Small intestine (tissue), 7 donors: ENCODE measurements at regions not wholly inside any gene's neighbourhood (a gene's known extent, or its start where the extent isn't known, plus 50 kb on each side); places are given as distances from the start of the nearest gene placed in this dataset.

ENCODE experiments used
- DNase-seq, 2 donors: peaks; one replicate each; pipeline versions ENCODE4 v3.0.0 to v3.0.0-alpha.2; 2013
- FAIRE-seq: peaks from 2 replicates; lab custom pipeline; 2012; peaks lifted over from hg19 to GRCh38; lab: Jason Lieb, UNC
- H3K27ac ChIP-seq, 3 donors: one replicate each; pipeline ENCODE4 v1.5.1; 2013; ENCODE audit warnings: low read length in 2 of 3, mild to moderate bottlenecking in 2 of 3, control low read depth in 1 of 3, inconsistent platforms in 1 of 3, low read depth in 1 of 3, moderate library complexity in 1 of 3
- H3K27me3 ChIP-seq, 3 donors: one replicate each; pipeline ENCODE4 v1.6.1; 2013; ENCODE audit warnings: low read length in 3 of 3, inconsistent platforms in 1 of 3; ENCODE audit not compliant: control insufficient read depth in 3 of 3, insufficient read depth in 3 of 3
- H3K36me3 ChIP-seq, 3 donors: one replicate each; pipeline ENCODE4 v1.6.1; 2013; ENCODE audit warnings: low read length in 3 of 3, inconsistent platforms in 1 of 3, low read depth in 1 of 3, mild to moderate bottlenecking in 1 of 3, moderate library complexity in 1 of 3; ENCODE audit not compliant: control insufficient read depth in 3 of 3, insufficient read depth in 2 of 3
- H3K4me1 ChIP-seq, 3 donors: one replicate each; pipeline ENCODE4 v1.6.1; 2013; ENCODE audit warnings: low read length in 2 of 3, inconsistent platforms in 1 of 3, low read depth in 1 of 3, mild to moderate bottlenecking in 1 of 3, moderate library complexity in 1 of 3; ENCODE audit not compliant: control insufficient read depth in 3 of 3, insufficient read depth in 2 of 3
- H3K4me3 ChIP-seq, 3 donors: one replicate each; pipeline ENCODE4 v1.5.1; 2013; ENCODE audit warnings: low read length in 3 of 3, control low read depth in 1 of 3, inconsistent platforms in 1 of 3, low read depth in 1 of 3, mild to moderate bottlenecking in 1 of 3, moderate library complexity in 1 of 3
- H3K9me3 ChIP-seq, 2 donors: one replicate each; pipeline ENCODE4 v1.6.1; 2013; ENCODE audit warnings: low read depth in 1 of 2, low read length in 1 of 2; ENCODE audit not compliant: control insufficient read depth in 2 of 2, insufficient read depth in 1 of 2
- WGBS, 3 donors: extraction: QIAGEN DNeasy Blood & Tissue Kit; methylation state at CpG; one replicate each; pipeline ENCODE4 v1.1.7; 2013; 5-methylcytosine and 5-hydroxymethylcytosine counted together
- donor health status: healthy with polysubstance abuse.
- donor health status: control.
- donor health status: control.
- donor health status: Bipolar disorder and iron deficiency.
- donor health status: healthy.

DNA sequence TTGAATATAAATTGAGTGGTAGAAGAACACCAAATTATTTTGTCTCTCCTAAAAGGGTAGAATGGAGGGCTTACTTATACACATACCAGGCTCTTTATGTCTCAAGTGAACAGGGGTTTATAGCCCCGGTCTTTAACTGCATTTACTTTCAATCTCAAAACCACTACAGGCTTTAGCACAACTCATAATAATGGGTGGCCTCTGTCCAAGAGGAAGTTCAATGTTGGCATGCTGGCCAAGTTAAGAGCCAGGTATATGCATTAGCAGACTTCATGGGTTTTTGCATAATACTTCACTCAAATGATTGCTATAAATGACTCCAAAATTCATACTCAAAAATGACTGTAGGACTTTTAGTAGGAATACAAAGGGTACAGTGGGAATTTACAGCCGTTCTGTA is 118.5 kb upstream of the OTUD4 start:
- WGBS, 3 donors, result 12 to 32% (median 23%) methylated on average over 2 of the region's 2 CpGs

DNA sequence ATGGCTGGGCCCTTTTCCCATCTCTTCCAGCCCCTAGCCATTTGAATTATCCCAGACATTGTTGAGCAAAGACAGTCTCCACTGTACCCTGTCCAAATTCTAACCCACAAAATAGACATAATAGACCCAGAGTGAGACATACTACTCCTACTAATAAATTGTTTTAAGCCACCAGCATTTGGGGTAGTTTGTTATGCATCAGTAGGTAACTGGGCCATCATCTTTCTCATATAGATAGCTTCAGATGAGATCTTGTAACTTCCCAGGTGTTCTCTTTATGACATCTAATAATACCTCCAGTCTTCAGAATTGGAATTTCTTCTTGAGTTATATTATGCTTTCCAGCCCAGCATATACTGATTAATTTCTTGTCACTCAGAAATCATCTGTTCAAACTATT is 117.2 kb upstream of the OTUD4 start:
- Histone ChIP-seq H3K9me3 (no peaks in the 10 kb centered on the region), H3K4me1 (no peaks in the 10 kb centered on the region), H3K27me3 (peaks cover 0 to 3% (median 0%) of the 10 kb centered on the region in 3 donors), H3K4me3 (no peak overlapping the region), H3K27ac (no peak overlapping the region), H3K36me3 (no peaks in the 10 kb centered on the region)
- no peak for DNase-seq
- no peak for FAIRE-seq

More for the DNA sequence above, 118.5 kb upstream of the OTUD4 start:
- H3K27ac ChIP-seq, result no peak overlapping the region
- H3K36me3 ChIP-seq, result no peaks in the 10 kb centered on the region
- no peak overlapping the region for H3K4me3 ChIP-seq
- no peaks in the 10 kb centered on the region for H3K9me3 ChIP-seq
- H3K4me1 ChIP-seq, result no peaks in the 10 kb centered on the region
- FAIRE-seq (no peak), DNase-seq (peak in 1 of 2 donors; percentile 33)
- H3K27me3 ChIP-seq, result peaks cover 0 to 3% (median 0%) of the 10 kb centered on the region in 3 donors

DNA sequence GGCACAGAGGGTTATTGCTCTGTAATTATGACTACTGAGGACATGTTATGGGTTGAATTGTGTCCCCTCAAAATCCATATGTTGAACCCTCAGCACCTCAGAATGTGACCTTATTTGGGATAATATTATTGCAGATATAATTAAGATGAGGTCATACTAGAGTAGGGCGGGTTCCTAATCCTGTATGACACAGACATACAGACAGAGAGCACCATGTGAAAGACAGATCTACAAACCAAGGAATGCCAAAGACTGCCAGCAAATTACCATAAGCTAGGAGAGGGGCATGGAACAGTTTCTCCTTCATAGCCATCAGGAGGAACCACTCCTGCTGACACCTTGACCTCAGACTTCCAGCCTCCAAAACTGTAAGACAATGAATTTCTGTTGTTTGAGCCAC is 115.2 kb upstream of the OTUD4 start:
- H3K4me3 ChIP-seq, result no peak overlapping the region
- H3K27me3 ChIP-seq, result peaks cover 0 to 2% (median 0%) of the 10 kb centered on the region in 3 donors
- FAIRE-seq (no peak), DNase-seq (no peak)
- H3K27ac ChIP-seq, result no peak overlapping the region
- no peaks in the 10 kb centered on the region for H3K4me1 ChIP-seq
- WGBS, 3 donors, result 85 to 91% (median 85%) methylated on average over 1 of the region's 1 CpG
- H3K36me3 ChIP-seq, result no peaks in the 10 kb centered on the region
- H3K9me3 ChIP-seq, result no peaks in the 10 kb centered on the region

DNA sequence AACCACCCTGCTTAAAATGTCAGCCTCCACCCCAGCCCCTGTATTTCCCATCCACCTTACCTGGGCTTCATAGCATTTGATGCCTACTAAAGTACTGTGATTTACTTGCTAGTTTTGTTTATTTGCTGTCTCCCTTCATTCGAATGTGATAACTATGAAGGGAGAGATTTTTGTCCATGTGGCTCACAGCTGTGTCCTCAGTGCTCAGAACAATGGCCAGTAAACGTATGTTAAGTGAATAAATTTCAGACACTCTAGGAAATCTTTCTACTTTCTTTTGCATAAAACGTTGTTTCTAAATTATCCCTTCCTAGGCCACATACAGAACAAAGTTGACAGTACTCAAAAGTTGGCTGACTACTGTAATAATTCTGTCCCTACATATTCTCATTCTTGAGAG is 114.7 kb upstream of the OTUD4 start:
- DNase-seq (no peak), FAIRE-seq (no peak)
- H3K27me3 ChIP-seq, result no peaks in the 10 kb centered on the region
- no peak overlapping the region for H3K4me3 ChIP-seq
- no peaks in the 10 kb centered on the region for H3K36me3 ChIP-seq
- 77 to 83% (median 77%) methylated on average over 3 of the region's 3 CpGs for WGBS, 3 donors
- H3K9me3 ChIP-seq, result no peaks in the 10 kb centered on the region
- H3K4me1 ChIP-seq, result no peaks in the 10 kb centered on the region
- H3K27ac ChIP-seq, result no peak overlapping the region

DNA sequence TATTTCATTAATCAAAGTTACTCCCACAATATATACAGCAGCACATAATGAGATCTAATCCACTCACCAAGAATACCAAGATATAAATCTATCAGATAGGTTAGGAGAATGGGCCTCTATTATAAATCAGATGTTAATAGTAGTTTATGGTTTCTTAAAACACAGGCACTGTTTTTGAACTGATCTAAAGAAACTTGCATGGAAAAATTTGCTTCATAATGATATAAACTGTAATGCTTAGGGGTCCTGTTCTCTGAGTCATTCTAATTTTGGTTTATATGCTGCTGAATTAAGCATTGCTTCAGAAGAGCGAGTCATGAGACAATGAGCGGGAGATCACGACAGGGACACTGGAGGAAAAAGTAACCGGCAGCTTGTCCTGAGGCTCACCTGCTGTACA is 113.3 kb upstream of the OTUD4 start:
- Histone ChIP-seq H3K27me3 (no peaks in the 10 kb centered on the region), H3K27ac (no peak overlapping the region), H3K36me3 (no peaks in the 10 kb centered on the region), H3K9me3 (no peaks in the 10 kb centered on the region), H3K4me3 (no peak overlapping the region), H3K4me1 (no peaks in the 10 kb centered on the region)
- DNase-seq, result no peak
- WGBS, 3 donors, result 69 to 93% (median 89%) methylated on average over 4 of the region's 4 CpGs
- FAIRE-seq, result no peak

DNA sequence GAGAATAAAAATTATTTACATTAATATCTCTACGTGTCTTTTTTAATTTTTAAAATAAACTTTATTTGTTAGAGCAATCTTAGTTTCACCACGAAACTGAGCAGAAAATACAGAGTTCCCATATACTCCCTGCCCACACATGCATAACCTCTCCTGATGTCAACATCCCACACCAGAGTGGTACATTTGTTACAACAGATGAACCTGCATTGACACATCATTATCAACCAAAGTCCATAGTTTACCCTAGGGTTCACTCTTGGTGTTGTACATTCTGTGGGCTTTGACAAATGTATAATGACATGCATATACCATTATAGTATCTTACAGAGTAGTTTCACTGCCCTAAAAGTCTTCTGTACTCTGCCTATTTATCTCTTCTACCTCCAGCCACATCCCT is 110.6 kb upstream of the OTUD4 start:
- Histone ChIP-seq H3K4me1 (no peaks in the 10 kb centered on the region), H3K4me3 (no peak overlapping the region), H3K9me3 (peaks cover 0 to 3% of the 10 kb centered on the region in 2 donors), H3K27me3 (peaks cover 0 to 4% (median 0%) of the 10 kb centered on the region in 3 donors), H3K36me3 (no peaks in the 10 kb centered on the region), H3K27ac (no peak overlapping the region)
- peak in 1 of 2 donors; percentile 49 for DNase-seq
- 75 to 88% (median 85%) methylated on average over 2 of the region's 2 CpGs for WGBS, 3 donors
- no peak for FAIRE-seq

DNA sequence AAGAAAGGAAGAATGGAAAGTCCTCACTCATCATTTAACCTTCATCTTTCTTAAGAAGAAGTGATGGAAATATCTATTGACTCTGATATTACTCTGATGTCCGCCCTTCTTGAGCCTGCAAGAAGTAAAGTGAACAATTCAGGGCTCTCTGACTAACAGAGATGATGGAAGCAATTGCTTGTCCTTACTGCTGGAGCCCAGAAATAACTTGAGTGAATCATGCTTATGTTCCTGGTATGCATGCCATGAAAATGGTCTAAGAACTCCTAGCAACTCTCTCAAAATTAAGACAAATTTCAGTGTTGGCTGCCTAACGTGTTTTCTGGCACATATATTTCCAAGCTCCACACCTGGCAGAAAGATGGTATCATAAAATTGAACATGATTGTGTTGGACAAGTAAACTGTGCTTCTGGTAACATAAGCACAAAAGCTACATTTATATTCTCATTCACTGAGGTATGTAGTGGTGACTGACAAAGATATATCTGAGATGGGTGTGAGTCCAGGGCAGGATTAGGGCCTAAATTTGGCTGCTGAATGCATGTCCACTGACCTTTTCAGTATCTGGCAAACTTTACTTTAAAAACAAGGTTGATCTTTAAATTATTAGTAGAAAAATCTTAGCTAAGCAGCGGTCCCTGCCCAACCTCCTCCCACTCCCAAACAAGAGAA is 109.2 kb upstream of the OTUD4 start:
- FAIRE-seq (no peak), DNase-seq (no peak)
- Histone ChIP-seq H3K27me3 (peaks cover 0 to 4% (median 0%) of the 10 kb centered on the region in 3 donors), H3K36me3 (no peaks in the 10 kb centered on the region), H3K9me3 (peaks cover 0 to 3% of the 10 kb centered on the region in 2 donors), H3K4me1 (no peaks in the 10 kb centered on the region), H3K27ac (no peak overlapping the region), H3K4me3 (no peak overlapping the region)
- 64 to 77% (median 66%) methylated on average over 3 of the region's 3 CpGs for WGBS, 3 donors

DNA sequence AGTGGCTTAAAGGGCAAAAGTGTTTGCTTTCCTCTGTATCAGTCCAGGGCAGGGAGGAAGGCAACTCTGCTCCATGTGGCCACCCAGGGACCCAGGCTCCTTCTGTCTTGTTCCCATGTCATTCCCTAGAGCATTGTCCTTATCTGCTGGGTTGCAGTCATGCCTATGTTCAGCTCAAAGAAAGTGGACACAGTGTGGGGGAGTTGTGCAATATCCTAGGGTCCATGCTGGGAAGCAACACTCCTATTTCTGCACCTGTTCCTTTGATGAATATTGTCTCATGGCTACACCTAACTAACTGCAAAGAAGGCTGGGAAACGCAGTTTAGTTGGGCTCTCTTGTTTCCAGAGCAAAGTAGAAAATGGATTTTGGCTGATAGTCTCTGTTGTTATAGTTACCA is 107.0 kb upstream of the OTUD4 start:
- Histone ChIP-seq H3K9me3 (peaks cover 0 to 3% of the 10 kb centered on the region in 2 donors), H3K27ac (no peak overlapping the region), H3K27me3 (peaks cover 0 to 4% (median 0%) of the 10 kb centered on the region in 3 donors), H3K36me3 (no peaks in the 10 kb centered on the region), H3K4me3 (no peak overlapping the region), H3K4me1 (no peaks in the 10 kb centered on the region)
- WGBS, 3 donors, result 81 to 86% (median 83%) methylated on average over 1 of the region's 1 CpG
- DNase-seq, result no peak
- FAIRE-seq, result no peak

DNA sequence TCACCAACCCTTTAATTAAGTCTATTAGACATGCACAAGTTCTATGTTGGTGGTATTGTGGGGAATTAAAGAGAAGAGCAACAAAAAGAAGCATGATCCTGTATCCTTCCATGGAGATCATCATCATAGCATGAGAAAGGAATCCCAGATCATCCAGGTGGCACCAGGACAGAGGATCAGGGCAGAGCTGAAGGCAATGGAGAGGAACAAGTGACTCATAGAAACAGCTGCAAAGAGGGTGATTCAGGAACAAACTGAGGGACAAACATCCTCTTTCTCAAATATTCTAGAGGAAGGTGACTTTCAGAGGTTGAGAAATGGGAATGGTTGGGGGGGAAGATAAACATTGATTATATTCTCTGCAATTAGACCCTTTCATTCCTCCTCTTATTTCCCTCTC is 105.5 kb upstream of the OTUD4 start:
- Histone ChIP-seq H3K27me3 (peaks cover 0 to 4% (median 0%) of the 10 kb centered on the region in 3 donors), H3K4me3 (no peak overlapping the region), H3K27ac (no peak overlapping the region), H3K9me3 (peaks cover 0 to 3% of the 10 kb centered on the region in 2 donors), H3K36me3 (no peaks in the 10 kb centered on the region), H3K4me1 (no peaks in the 10 kb centered on the region)
- no peak for FAIRE-seq
- DNase-seq, result no peak
